ENCODE measurements at regions not wholly inside any gene's neighbourhood (a gene's known extent, or its start where the extent isn't known, plus 50 kb on each side); places are given as distances from the start of the nearest gene placed in this dataset.

GRCh38 chr4:97507587-97508245 lies 635.6 kb downstream of the STPG2 start:
- DNase-seq (ENCODE audit: low spot score): no peak

Measured in mucosa of gallbladder (tissue), 1 donor.